GM06990 (cell line): ENCODE measurements at regions not wholly inside any gene's neighbourhood (a gene's known extent, or its start where the extent isn't known, plus 50 kb on each side); places are given as distances from the start of the nearest gene placed in this dataset.
A peak's percentile ranks its signal among the peaks of the same experiment; 100 is the strongest.

ENCODE experiments used
- DNase-seq: peaks from one replicate; pipeline ENCODE4 v3.0.0-alpha.2; 2011; ENCODE audit not compliant: insufficient read length; ENCODE audit errors: extremely low read depth
- H3K27me3 ChIP-seq: replicated peaks from 2 replicates; pipeline ENCODE4 v1.6.0; 2011; ENCODE audit warnings: low read length; ENCODE audit not compliant: control insufficient read depth, insufficient read depth
- H3K36me3 ChIP-seq: 2 replicates; pipeline ENCODE4 v1.5.1; 2011; ENCODE audit warnings: low read length; ENCODE audit not compliant: control insufficient read depth, insufficient read depth
- H3K4me3 ChIP-seq: replicated peaks from 2 replicates; pipeline ENCODE4 v1.5.1; 2011; ENCODE audit warnings: low read depth, mild to moderate bottlenecking, control low read depth, low read length
- TF ChIP-seq, protein P1 (sequence below): IDR thresholded peaks from 2 replicates; pipeline ENCODE4 v1.5.1; 2011; ENCODE audit warnings: low read length, control low read depth, mild to moderate bottlenecking, inconsistent platforms; ENCODE audit not compliant: insufficient read depth, poor library complexity, severe bottlenecking

DNA sequence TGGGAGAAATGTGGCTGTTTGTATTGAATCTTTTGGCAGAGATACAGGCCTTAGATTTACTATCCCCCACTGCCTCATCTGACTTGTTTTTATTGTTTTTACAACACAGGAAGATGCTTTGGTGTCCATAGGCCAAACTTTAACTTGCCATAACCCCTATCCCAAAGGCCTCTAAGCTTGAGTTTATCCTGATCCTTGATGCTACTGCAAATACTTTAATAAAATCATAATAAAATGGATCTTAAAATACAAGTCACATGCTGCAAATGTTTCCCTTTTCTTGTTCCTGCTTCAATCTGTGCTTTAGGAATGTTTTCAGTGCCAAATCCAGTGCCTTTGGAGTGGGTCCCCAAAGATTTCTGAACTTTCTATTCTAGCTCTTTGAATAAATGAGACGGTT, 770.6 kb downstream of the DACH1 start:
- H3K4me3 ChIP-seq = no peak overlapping the region
- no peaks in the 10 kb centered on the region for H3K27me3 ChIP-seq
- TF ChIP-seq, protein P1, sequence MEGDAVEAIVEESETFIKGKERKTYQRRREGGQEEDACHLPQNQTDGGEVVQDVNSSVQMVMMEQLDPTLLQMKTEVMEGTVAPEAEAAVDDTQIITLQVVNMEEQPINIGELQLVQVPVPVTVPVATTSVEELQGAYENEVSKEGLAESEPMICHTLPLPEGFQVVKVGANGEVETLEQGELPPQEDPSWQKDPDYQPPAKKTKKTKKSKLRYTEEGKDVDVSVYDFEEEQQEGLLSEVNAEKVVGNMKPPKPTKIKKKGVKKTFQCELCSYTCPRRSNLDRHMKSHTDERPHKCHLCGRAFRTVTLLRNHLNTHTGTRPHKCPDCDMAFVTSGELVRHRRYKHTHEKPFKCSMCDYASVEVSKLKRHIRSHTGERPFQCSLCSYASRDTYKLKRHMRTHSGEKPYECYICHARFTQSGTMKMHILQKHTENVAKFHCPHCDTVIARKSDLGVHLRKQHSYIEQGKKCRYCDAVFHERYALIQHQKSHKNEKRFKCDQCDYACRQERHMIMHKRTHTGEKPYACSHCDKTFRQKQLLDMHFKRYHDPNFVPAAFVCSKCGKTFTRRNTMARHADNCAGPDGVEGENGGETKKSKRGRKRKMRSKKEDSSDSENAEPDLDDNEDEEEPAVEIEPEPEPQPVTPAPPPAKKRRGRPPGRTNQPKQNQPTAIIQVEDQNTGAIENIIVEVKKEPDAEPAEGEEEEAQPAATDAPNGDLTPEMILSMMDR = no peak
- H3K36me3 ChIP-seq = no peaks in the 10 kb centered on the region
- DNase-seq = no peak

DNA sequence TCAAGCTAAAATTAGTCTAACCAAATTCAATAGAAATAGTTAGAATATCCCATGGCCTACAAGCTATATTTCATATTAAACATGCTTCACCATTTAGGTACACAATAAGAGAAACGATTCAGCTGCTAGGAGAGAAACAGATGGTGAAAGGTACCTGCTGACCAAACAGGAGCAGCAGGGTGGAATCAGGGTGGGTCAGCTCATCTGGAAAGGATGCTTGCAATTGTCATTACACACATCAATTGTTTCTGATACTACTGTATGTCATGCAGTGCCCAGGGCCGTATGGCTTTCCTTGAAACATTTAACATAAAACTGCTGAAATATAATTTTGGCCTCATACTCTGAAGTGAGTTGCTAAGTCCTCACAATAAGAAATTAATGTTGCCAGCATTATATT, 776.0 kb downstream of the DACH1 start:
- Histone ChIP-seq H3K4me3 (no peak overlapping the region), H3K27me3 (no peaks in the 10 kb centered on the region), H3K36me3 (no peaks in the 10 kb centered on the region)
- TF ChIP-seq, protein P1 = no peak
- no peak for DNase-seq

DNA sequence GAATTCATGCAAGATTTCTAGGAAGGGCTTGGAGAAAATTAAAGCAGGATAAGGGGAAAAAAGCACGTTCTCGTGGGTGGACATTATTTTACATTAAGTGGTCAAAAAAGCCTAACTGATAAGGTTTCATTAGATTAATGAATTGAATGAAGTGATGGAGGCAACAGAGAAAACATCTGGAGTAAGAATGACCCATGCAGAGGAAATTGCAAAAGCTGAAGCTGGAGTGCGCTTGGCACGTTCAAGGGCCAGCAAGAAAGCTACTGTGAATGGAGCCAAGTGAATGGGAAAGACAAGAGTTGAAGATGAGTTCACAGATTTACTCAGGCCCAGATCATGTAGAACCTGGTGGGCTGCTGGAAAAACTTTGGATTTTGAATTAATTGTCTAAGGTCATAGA, 777.9 kb downstream of the DACH1 start:
- Histone ChIP-seq H3K4me3 (no peak overlapping the region), H3K27me3 (no peaks in the 10 kb centered on the region), H3K36me3 (no peaks in the 10 kb centered on the region)
- TF ChIP-seq, protein P1 = no peak
- DNase-seq = no peak

DNA sequence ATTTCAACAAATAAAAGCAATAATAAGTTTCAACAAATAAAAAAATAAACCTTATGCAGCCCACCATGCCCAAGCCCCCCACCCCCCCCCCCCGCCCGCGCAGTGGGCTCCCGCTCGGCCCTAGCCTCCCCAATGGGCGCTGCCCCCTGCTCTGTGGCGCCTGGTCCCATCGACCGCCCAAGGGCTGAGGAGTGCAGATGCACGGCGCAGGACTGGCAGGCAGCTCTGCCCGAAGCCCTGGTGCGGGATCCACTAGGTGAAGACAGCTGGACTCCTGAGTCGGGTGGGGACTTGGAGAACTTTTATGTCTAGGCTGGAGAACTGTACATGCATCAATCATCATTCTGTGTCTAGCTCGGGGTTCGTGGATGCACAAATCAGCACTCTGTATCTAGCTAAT, 779.6 kb downstream of the DACH1 start:
- peak; percentile 0 for DNase-seq
- TF ChIP-seq, protein P1 = no peak
- H3K36me3 ChIP-seq = no peaks in the 10 kb centered on the region
- no peaks in the 10 kb centered on the region for H3K27me3 ChIP-seq
- H3K4me3 ChIP-seq = no peak overlapping the region

DNA sequence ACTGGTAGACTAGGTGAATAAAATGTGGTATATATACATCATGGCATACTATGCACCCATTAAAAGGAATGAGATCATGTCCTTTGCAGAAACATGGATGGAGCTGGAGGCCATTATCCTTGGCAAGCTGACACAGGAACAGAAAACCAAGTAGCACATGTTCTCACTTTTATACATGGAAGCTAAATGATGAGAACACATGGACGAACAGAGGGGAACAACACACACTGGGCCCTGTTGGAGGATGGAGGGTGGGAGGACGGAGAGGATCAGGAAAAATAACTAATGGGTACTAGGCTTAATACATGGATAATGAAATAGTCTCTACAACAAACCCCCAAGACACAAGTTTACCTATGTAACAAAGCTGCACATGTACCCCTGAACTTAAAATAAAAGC, 780.0 kb downstream of the DACH1 start:
- Histone ChIP-seq H3K36me3 (no peaks in the 10 kb centered on the region), H3K27me3 (no peaks in the 10 kb centered on the region), H3K4me3 (no peak overlapping the region)
- TF ChIP-seq, protein P1 = no peak
- DNase-seq = no peak

DNA sequence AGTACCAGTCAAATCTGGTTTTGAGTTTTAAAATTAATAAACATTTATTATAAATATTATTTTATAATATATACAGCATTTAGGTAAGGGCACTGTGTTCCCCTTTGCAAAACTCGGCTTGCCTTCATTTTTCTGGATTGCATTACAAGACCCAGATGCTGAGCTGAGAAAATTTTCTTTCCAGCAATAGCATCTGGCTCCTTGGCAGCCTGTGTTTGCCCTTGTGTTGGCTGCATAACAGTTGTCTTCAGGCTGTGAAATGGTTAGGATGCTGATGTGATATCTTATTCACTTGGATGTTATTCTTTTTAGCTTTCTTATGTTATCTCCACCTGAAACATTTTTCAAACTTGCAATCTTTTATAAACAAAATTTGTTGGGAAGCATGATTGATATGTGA, 784.4 kb downstream of the DACH1 start:
- no peak for DNase-seq
- Histone ChIP-seq H3K36me3 (no peaks in the 10 kb centered on the region), H3K27me3 (no peaks in the 10 kb centered on the region), H3K4me3 (no peak overlapping the region)
- TF ChIP-seq, protein P1 = no peak
